IMR-90 (cell line): ENCODE measurements at regions not wholly inside any gene's neighbourhood (a gene's known extent, or its start where the extent isn't known, plus 50 kb on each side); places are given as distances from the start of the nearest gene placed in this dataset.

ENCODE experiments used
- ATAC-seq: fragments of 200-7000 bp; cut with Tn5 transposase; 2 replicates; pipeline ENCODE4 v1.9.1; 2020; ENCODE audit warnings: low read depth, mild to moderate bottlenecking, moderate library complexity
- BruUV-seq: library from RNA; stranded (reverse); fragments of 400-500 nt; replicated peaks from 2 replicates; lab custom pipeline; 2021; lab: Mats Ljungman, UMichigan
- CTCF ChIA-PET: fragments of 300-600 bp; formaldehyde crosslinking; extraction: SDS; loops from one replicate; lab custom pipeline; 2021; ENCODE audit warnings: antibody characterized with exemption; lab: Yijun Ruan, JAX
- POLR2A ChIA-PET: fragments of 300-600 bp; sonication (Branson Sonifier 250); formaldehyde crosslinking; loops from one replicate; lab custom pipeline; 2022; ENCODE audit warnings: antibody characterized with exemption; ENCODE audit not compliant: unreplicated experiment; lab: Charles Lee
- DNase-seq: peaks from one replicate; pipeline ENCODE4 v3.0.0; 2013
- H2AFZ ChIP-seq: replicated peaks from 2 replicates; pipeline ENCODE3; 2013; ENCODE audit warnings: low read length, mild to moderate bottlenecking; ENCODE audit not compliant: poor library complexity
- H2AK5ac ChIP-seq: 2 replicates; pipeline ENCODE4 v1.6.1; 2013; ENCODE audit warnings: low read depth, low read length, inconsistent platforms
- H2AK9ac ChIP-seq: replicated peaks from 2 replicates; pipeline ENCODE3; 2013; ENCODE audit warnings: mild to moderate bottlenecking, low read depth, low read length, moderate library complexity; ENCODE audit not compliant: poor library complexity
- H2BK120ac ChIP-seq: 2 replicates; pipeline ENCODE4 v1.6.1; 2013; ENCODE audit warnings: low read depth, low read length, inconsistent platforms
- H2BK15ac ChIP-seq: 3 replicates; pipeline ENCODE4 v1.6.1; 2013; ENCODE audit warnings: low read depth, low read length, inconsistent platforms
- H2BK20ac ChIP-seq: 2 replicates; pipeline ENCODE4 v1.6.1; 2013; ENCODE audit warnings: low read depth, mild to moderate bottlenecking, inconsistent platforms, low read length, moderate library complexity
- H2BK5ac ChIP-seq: 2 replicates; pipeline ENCODE4 v1.6.1; 2013; ENCODE audit warnings: mild to moderate bottlenecking, low read depth, low read length, inconsistent platforms; ENCODE audit not compliant: poor library complexity, severe bottlenecking
- H3K14ac ChIP-seq: replicated peaks from 2 replicates; pipeline ENCODE4 v1.6.1; 2013; ENCODE audit warnings: low read depth, low read length, inconsistent platforms
- H3K18ac ChIP-seq: 2 replicates; pipeline ENCODE4 v1.6.1; 2013; ENCODE audit warnings: low read depth, low read length, control low read depth
- H3K23ac ChIP-seq: 2 replicates; pipeline ENCODE4 v1.6.1; 2013; ENCODE audit warnings: low read depth, low read length, inconsistent platforms
- H3K27ac ChIP-seq: 2 replicates; pipeline ENCODE4 v1.5.1; 2013; ENCODE audit warnings: mild to moderate bottlenecking, control low read depth, low read length; ENCODE audit not compliant: insufficient read depth
- H3K27me3 ChIP-seq: 2 replicates; pipeline ENCODE4 v1.6.1; 2013; ENCODE audit warnings: low read length; ENCODE audit not compliant: control insufficient read depth, insufficient read depth
- H3K36me3 ChIP-seq: 2 replicates; pipeline ENCODE4 v1.6.1; 2013; ENCODE audit warnings: low read length, mixed read lengths; ENCODE audit not compliant: control insufficient read depth, insufficient read depth
- H3K4ac ChIP-seq: 2 replicates; pipeline ENCODE4 v1.6.1; 2013; ENCODE audit warnings: low read depth, low read length, inconsistent platforms
- H3K4me1 ChIP-seq: 2 replicates; pipeline ENCODE4 v1.6.1; 2013; ENCODE audit warnings: low read length, mixed read lengths; ENCODE audit not compliant: control insufficient read depth, insufficient read depth
- H3K4me2 ChIP-seq: 2 replicates; pipeline ENCODE4 v1.6.1; 2013; ENCODE audit warnings: low read depth, mild to moderate bottlenecking, control low read depth, low read length, moderate library complexity
- H3K4me3 ChIP-seq: 2 replicates; pipeline ENCODE4 v1.5.1; 2013; ENCODE audit warnings: low read depth, mild to moderate bottlenecking, control low read depth, low read length, moderate library complexity; ENCODE audit not compliant: insufficient read depth
- H3K56ac ChIP-seq: 2 replicates; pipeline ENCODE4 v1.6.1; 2013; ENCODE audit warnings: low read length, inconsistent platforms; ENCODE audit not compliant: insufficient read depth; ENCODE audit errors: extremely low read depth
- H3K79me1 ChIP-seq, 2 experiments: 2 replicates each; pipeline ENCODE4 v1.6.1; 2013; ENCODE audit warnings: low read length in 2 of 2, inconsistent platforms in 1 of 2, low read depth in 1 of 2
- H3K9ac ChIP-seq: 2 replicates; pipeline ENCODE4 v1.6.1; 2013; ENCODE audit warnings: low read depth, low read length, control low read depth
- H3K9me1 ChIP-seq: 2 replicates; pipeline ENCODE4 v1.6.1; 2013; ENCODE audit warnings: low read length, inconsistent platforms; ENCODE audit not compliant: insufficient read depth
- H3K9me3 ChIP-seq: 2 replicates; pipeline ENCODE4 v1.6.1; 2013; ENCODE audit warnings: low read length; ENCODE audit not compliant: control insufficient read depth, insufficient read depth
- H4K20me1 ChIP-seq: 2 replicates; pipeline ENCODE4 v1.6.1; 2013; ENCODE audit warnings: low read length, inconsistent platforms; ENCODE audit not compliant: insufficient read depth
- H4K5ac ChIP-seq: 2 replicates; pipeline ENCODE4 v1.6.1; 2013; ENCODE audit warnings: mild to moderate bottlenecking, low read depth, low read length, control low read depth
- H4K8ac ChIP-seq, 2 experiments: 2 replicates each; pipeline ENCODE4 v1.6.1; 2013; ENCODE audit warnings: low read depth in 2 of 2, low read length in 2 of 2, control low read depth in 1 of 2, inconsistent platforms in 1 of 2
- H4K91ac ChIP-seq: 2 replicates; pipeline ENCODE4 v1.6.1; 2013; ENCODE audit warnings: low read depth, low read length, inconsistent platforms; ENCODE audit not compliant: insufficient read depth
- ELK1 ChIP-seq: fragments of 150-350 bp; IDR thresholded peaks from 2 replicates; pipeline ENCODE4 v1.6.1; 2016; ENCODE audit warnings: low read depth, mild to moderate bottlenecking, low read length, moderate library complexity, borderline replicate concordance
- NFE2L2 ChIP-seq: fragments of 150-350 bp; IDR thresholded peaks from 2 replicates; pipeline ENCODE4 v1.6.1; 2016; ENCODE audit warnings: low read depth, mild to moderate bottlenecking, low read length
- POLR2A ChIP-seq: IDR thresholded peaks from 2 replicates; pipeline ENCODE4 v1.6.1; 2012; ENCODE audit warnings: mild to moderate bottlenecking, low read depth, low read length
- RCOR1 ChIP-seq: IDR thresholded peaks from 2 replicates; pipeline ENCODE4 v1.6.1; 2012; ENCODE audit warnings: mild to moderate bottlenecking, low read length, improper control_type of control experiment; ENCODE audit not compliant: insufficient replicate concordance
- RFX5 ChIP-seq: IDR thresholded peaks from 2 replicates; pipeline ENCODE4 v1.8.0; 2012; ENCODE audit warnings: low read depth, mild to moderate bottlenecking, low read length, moderate library complexity
- WGBS, 2 experiments: methylation state at CpG; one replicate each; pipeline versions ENCODE4 v1.1.5 to v1.1.7; 2013; ENCODE audit warnings: missing lambda C conversion rate in 2 of 2; ENCODE audit not compliant: insufficient read length in 1 of 2; ENCODE audit errors: extremely low coverage in 2 of 2; 5-methylcytosine and 5-hydroxymethylcytosine counted together
- dilution Hi-C: fragments of 300-500 bp; cut with HindIII; formaldehyde crosslinking; loops from one replicate; pipeline ENCODE4 v1.14.3; 2018; ENCODE audit warnings: low sequenced_read_pairs; ENCODE audit not compliant: unreplicated experiment
- in situ Hi-C: fragments of 300-500 bp; cut with MboI; formaldehyde crosslinking; loops from 3 replicates; pipeline ENCODE4 v1.14.3; 2019; ENCODE audit warnings: low sequenced_read_pairs, inconsistent platforms, mixed read lengths
- intact Hi-C: fragments of 100-400 bp; cut with micrococcal nuclease; formaldehyde crosslinking; loops from 2 replicates; pipeline ENCODE4 v1.10.0; 2022

DNA sequence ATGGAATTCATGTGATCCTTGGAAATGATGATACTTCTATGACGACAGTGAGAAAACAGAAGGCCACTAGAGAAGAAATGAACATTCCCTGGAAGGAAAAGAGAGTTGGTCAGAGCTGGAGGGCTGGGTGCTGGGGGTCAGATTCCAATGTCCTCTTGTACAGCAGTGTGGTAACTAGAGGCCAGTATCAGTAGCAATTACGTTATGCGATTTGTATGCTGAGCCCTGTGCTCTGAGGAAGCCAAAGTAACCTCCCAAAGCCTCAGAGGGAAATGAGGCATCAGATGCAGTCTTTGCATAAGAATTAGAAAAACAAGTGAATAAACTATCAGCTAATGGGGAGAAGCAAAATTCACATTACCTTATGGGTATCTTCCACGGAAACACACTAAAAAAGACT, 65.5 kb upstream of the SLC4A11 start:
- Histone ChIP-seq H3K9me1 (peaks cover 6% of the 10 kb centered on the region; the same call in 1 of the 2 replicates), H3K27me3 (no peaks in the 10 kb centered on the region), H3K23ac (no peak overlapping the region), H3K27ac (no peak overlapping the region), H3K9me3 (no peaks in the 10 kb centered on the region), H3K4me3 (no peak overlapping the region), H4K8ac (no peak overlapping the region), H3K4me2 (no peak overlapping the region), H3K4ac (no peak overlapping the region), H3K79me1 (no peaks in the 10 kb centered on the region), H2AK9ac (no peak overlapping the region), H3K36me3 (peaks cover 40% of the 10 kb centered on the region), H3K56ac (no peak overlapping the region), H3K4me1 (peaks cover 1% of the 10 kb centered on the region; the same call in 1 of the 2 replicates), H3K9ac (no peak overlapping the region), H4K20me1 (no peaks in the 10 kb centered on the region), H2BK15ac (no peak overlapping the region), H4K5ac (no peak overlapping the region), H3K14ac (no peak overlapping the region), H2AFZ (no peak overlapping the region), H3K18ac (no peak overlapping the region), H4K91ac (no peak overlapping the region), H2BK20ac (no peak overlapping the region), H2BK5ac (no peak overlapping the region), H2AK5ac (no peak overlapping the region), H2BK120ac (no peak overlapping the region)
- in situ Hi-C loops: no loop called here
- DNase-seq (no peak), ATAC-seq (no peak)
- ChIA-PET POLR2A (no interaction called here), CTCF (interaction anchor here (1.2 kb wide), 1 partner anchor 12 kb away, joined by 3 read pairs; no protein-coding TSS in a partner anchor)
- intact Hi-C loops: no loop called here
- dilution Hi-C loops: no loop called here
- WGBS, 2 experiments: no CpG with 5 or more reads among the region's 4 CpGs
- no TSS peak for BruUV-seq
- TF ChIP-seq NFE2L2: no peak
- no peak for TF ChIP-seq POLR2A
- TF ChIP-seq RCOR1: no peak
- no peak for TF ChIP-seq ELK1
- TF ChIP-seq RFX5: no peak
